ENCODE measurements at regions not wholly inside any gene's neighbourhood (a gene's known extent, or its start where the extent isn't known, plus 50 kb on each side); places are given as distances from the start of the nearest gene placed in this dataset.

DNA sequence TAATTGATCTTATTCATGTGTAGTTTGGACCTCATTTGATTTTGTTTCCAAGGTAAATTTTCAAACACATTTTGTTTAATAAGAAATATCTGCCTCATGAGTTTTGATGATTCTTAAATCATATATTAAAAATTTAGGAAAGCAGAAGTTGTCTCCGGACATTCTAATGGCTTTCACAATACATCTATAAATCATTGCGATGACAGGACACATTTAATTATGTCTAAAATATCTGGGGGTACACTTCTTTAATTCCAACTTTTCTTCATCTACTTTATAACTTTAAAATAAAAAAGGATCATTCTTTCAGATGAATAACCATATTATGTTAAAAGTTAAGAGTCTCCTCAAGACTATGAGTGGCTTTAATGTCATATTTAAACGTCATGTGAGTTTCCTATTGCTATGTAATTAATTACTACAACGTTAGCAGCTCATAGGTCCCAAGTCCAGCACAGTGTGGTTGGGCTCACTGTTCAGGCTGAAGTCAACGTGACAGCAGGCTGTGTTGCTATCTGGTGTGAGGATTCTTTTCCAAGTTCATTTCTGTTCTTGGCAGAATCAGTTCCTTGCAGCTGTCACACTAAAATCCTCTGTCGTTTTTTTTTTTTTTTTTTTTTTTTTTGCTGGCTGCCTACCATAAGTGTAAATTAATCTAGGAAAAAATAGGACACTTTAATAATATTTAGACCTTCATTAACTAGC is 893.5 kb downstream of the LTN1 start:
- no peak for DNase-seq (ENCODE audit: insufficient read length, low spot score, missing footprints)
- Histone ChIP-seq H2AFZ (ENCODE audit: low read length) (peak overlapping the region; percentile 36), H3K9me3 (ENCODE audit: low read depth, low read length) (no peaks in the 10 kb centered on the region)

GRCh38 chr21:28091466-28091865 is 901.2 kb downstream of the LTN1 start:
- H2AFZ ChIP-seq (ENCODE audit: low read length): no peak overlapping the region
- H3K4me1 ChIP-seq (ENCODE audit: insufficient read depth, low read length): no peaks in the 10 kb centered on the region
- no peaks in the 10 kb centered on the region for H3K36me3 ChIP-seq (ENCODE audit: insufficient read depth, low read length)
- no peak overlapping the region for H3K4me3 ChIP-seq (ENCODE audit: insufficient read depth, low read length)
- H3K79me2 ChIP-seq (ENCODE audit: insufficient read depth, low read length): no peaks in the 10 kb centered on the region
- no peaks in the 10 kb centered on the region for H3K9me3 ChIP-seq (ENCODE audit: low read depth, low read length)
- no peaks in the 10 kb centered on the region for H4K20me1 ChIP-seq (ENCODE audit: insufficient read depth, low read length)
- H3K27ac ChIP-seq (ENCODE audit: low read depth, low read length): no peak overlapping the region
- no peak overlapping the region for H3K4me2 ChIP-seq (ENCODE audit: insufficient read depth, low read length)
- DNase-seq (ENCODE audit: insufficient read length, low spot score, missing footprints): no peak
- no peaks in the 10 kb centered on the region for H3K27me3 ChIP-seq (ENCODE audit: insufficient read depth, low read length)
- TF ChIP-seq, protein P1, sequence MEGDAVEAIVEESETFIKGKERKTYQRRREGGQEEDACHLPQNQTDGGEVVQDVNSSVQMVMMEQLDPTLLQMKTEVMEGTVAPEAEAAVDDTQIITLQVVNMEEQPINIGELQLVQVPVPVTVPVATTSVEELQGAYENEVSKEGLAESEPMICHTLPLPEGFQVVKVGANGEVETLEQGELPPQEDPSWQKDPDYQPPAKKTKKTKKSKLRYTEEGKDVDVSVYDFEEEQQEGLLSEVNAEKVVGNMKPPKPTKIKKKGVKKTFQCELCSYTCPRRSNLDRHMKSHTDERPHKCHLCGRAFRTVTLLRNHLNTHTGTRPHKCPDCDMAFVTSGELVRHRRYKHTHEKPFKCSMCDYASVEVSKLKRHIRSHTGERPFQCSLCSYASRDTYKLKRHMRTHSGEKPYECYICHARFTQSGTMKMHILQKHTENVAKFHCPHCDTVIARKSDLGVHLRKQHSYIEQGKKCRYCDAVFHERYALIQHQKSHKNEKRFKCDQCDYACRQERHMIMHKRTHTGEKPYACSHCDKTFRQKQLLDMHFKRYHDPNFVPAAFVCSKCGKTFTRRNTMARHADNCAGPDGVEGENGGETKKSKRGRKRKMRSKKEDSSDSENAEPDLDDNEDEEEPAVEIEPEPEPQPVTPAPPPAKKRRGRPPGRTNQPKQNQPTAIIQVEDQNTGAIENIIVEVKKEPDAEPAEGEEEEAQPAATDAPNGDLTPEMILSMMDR (IDR thresholded peaks at IDR 0.05; ENCODE audit: extremely low read depth, low read depth, low read length): no peak

More for the DNA sequence above, 893.5 kb downstream of the LTN1 start:
- no peaks in the 10 kb centered on the region for H3K27me3 ChIP-seq (ENCODE audit: insufficient read depth, low read length)
- TF ChIP-seq, protein P1 (IDR thresholded peaks at IDR 0.05; ENCODE audit: extremely low read depth, low read depth, low read length): no peak
- no peaks in the 10 kb centered on the region for H3K79me2 ChIP-seq (ENCODE audit: insufficient read depth, low read length)
- no peaks in the 10 kb centered on the region for H3K4me1 ChIP-seq (ENCODE audit: insufficient read depth, low read length)
- H3K4me3 ChIP-seq (ENCODE audit: insufficient read depth, low read length): no peak overlapping the region
- H3K4me2 ChIP-seq (ENCODE audit: insufficient read depth, low read length): no peak overlapping the region
- H4K20me1 ChIP-seq (ENCODE audit: insufficient read depth, low read length): no peaks in the 10 kb centered on the region
- no peak overlapping the region for H3K27ac ChIP-seq (ENCODE audit: low read depth, low read length)
- no peaks in the 10 kb centered on the region for H3K36me3 ChIP-seq (ENCODE audit: insufficient read depth, low read length)

GRCh38 chr21:28090546-28090945 is 902.1 kb downstream of the LTN1 start:
- no peak overlapping the region for H3K4me2 ChIP-seq (ENCODE audit: insufficient read depth, low read length)
- TF ChIP-seq, protein P1 (IDR thresholded peaks at IDR 0.05; ENCODE audit: extremely low read depth, low read depth, low read length): no peak
- no peak overlapping the region for H3K4me3 ChIP-seq (ENCODE audit: insufficient read depth, low read length)
- H3K36me3 ChIP-seq (ENCODE audit: insufficient read depth, low read length): no peaks in the 10 kb centered on the region
- H3K9me3 ChIP-seq (ENCODE audit: low read depth, low read length): no peaks in the 10 kb centered on the region
- H3K4me1 ChIP-seq (ENCODE audit: insufficient read depth, low read length): no peaks in the 10 kb centered on the region
- H3K79me2 ChIP-seq (ENCODE audit: insufficient read depth, low read length): no peaks in the 10 kb centered on the region
- no peak overlapping the region for H2AFZ ChIP-seq (ENCODE audit: low read length)
- H4K20me1 ChIP-seq (ENCODE audit: insufficient read depth, low read length): no peaks in the 10 kb centered on the region
- H3K27me3 ChIP-seq (ENCODE audit: insufficient read depth, low read length): no peaks in the 10 kb centered on the region
- H3K27ac ChIP-seq (ENCODE audit: low read depth, low read length): no peak overlapping the region
- no peak for DNase-seq (ENCODE audit: insufficient read length, low spot score, missing footprints)

DNA sequence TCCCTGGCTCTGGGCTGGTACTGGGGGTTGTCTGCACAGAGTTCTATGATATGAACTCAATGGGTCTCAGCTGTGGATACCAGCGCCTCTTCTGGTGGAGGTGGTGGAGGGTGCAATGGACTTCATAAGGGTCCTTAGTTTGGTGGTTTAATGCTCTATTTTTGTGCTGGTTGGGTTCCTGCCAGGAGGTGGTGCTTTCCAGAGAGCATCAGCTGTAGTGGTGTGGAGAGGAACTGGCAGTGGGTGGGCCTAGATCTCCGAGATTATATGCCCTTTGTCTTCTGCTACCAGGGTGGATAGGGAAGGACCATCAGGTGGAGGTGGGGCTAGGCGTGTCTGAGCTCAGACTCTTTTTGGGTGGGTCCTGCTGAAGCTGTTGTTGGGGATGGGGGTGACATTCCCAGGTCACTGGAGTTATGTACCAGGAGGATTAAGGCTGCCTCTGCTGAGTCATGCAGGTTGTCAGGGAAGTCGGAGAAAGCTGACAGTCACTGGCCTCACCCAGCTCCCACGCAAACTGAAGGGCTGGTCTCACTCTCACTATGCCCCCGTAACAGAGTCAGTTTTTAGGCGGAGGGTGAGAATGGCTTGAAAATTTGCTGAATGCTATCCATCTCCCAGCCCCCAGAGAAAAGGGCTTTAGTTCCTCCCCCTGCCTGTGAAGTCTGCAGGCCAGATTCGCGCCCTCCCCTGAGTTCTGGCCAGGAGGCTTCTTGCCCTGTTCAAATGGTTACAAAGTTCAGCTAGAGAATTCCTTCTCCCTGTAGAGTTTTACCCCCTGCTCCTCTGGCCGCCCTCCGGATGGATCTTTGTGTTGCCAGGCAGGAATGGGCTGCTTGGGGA is 902.9 kb downstream of the LTN1 start:
- no peak overlapping the region for H3K4me2 ChIP-seq (ENCODE audit: insufficient read depth, low read length)
- no peaks in the 10 kb centered on the region for H3K27me3 ChIP-seq (ENCODE audit: insufficient read depth, low read length)
- no peaks in the 10 kb centered on the region for H3K4me1 ChIP-seq (ENCODE audit: insufficient read depth, low read length)
- H4K20me1 ChIP-seq (ENCODE audit: insufficient read depth, low read length): no peaks in the 10 kb centered on the region
- H3K27ac ChIP-seq (ENCODE audit: low read depth, low read length): no peak overlapping the region
- no peaks in the 10 kb centered on the region for H3K36me3 ChIP-seq (ENCODE audit: insufficient read depth, low read length)
- TF ChIP-seq, protein P1 (IDR thresholded peaks at IDR 0.05; ENCODE audit: extremely low read depth, low read depth, low read length): no peak
- no peak overlapping the region for H2AFZ ChIP-seq (ENCODE audit: low read length)
- H3K79me2 ChIP-seq (ENCODE audit: insufficient read depth, low read length): no peaks in the 10 kb centered on the region
- H3K9me3 ChIP-seq (ENCODE audit: low read depth, low read length): no peaks in the 10 kb centered on the region
- no peak overlapping the region for H3K4me3 ChIP-seq (ENCODE audit: insufficient read depth, low read length)
- no peak for DNase-seq (ENCODE audit: insufficient read length, low spot score, missing footprints)

All from osteoblast (primary cell).